Stimulated activated CD8-positive, alpha-beta memory T cell treated with anti-CD3 and anti-CD28 coated beads, Interleukin-4, amount 100 ng/mL, for 24 hours (primary cell): ENCODE measurements at regions not wholly inside any gene's neighbourhood (a gene's known extent, or its start where the extent isn't known, plus 50 kb on each side); places are given as distances from the start of the nearest gene placed in this dataset.

Source experiments
- DNase-seq: peaks from one replicate; pipeline ENCODE4 v3.0.0-alpha.2; 2020; ENCODE audit warnings: low read depth

DNA sequence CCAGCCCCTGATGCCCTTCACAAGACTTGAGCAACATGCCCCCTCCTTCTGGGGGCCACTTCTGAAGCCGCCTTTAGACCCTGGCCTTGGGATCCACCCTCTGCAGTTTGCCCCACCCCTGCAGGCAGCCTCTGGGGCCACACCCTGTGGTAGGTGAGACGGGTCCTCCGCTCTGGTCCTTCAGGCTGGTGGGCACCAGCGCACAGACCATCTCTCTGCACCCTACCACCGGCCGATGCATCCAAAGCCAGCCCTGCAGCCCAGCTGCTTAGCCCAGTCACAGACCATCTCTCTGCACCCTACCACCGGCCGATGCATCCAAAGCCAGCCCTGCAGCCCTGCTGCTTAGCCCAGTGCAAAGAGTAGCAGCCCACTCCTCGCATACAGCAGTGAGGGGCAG lies 159.3 kb upstream of the ECI2 start:
- DNase-seq: no peak

DNA sequence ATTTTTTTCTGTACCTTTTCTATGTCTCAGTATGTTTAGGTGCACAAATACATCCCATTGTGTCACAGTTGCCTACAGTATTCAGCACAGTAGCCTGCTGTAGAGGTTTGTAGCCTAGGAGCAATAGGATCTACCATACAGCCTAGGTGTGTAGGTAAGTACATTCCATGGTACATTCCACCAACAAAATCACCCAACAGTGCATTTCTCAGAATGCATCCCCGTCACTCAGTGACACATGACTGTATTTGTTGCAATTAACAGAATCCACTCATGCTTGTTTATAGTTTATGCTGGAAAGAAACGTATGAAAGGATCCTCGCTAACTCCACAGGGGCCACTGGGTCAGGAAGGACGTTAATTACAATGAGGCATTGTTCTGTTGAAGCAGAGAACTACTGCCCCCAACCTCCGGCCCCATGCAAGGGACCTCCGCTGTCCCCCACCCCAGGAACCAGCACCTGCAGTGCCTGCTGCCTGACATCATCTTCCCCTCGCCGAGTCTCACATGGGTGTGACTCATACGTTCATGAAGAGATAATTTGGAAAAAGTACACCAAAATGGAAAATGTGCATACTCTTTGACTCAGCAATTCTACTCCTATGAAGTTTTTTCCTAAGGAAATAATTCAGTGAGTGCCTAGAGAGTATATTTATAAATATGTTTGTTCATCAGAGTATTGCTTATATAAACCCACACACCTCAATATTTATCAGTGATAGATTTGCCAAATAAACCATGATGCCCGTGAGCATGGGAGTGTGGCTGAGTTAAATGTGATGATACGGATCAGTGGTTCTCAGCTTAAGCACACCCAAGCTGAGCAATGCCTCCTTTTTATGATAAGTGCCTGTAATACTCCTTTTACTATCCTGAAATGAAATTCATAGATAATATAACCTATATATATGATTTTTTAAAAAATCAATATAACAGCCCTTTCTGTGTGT lies 156.4 kb upstream of the ECI2 start:
- no peak for DNase-seq

DNA sequence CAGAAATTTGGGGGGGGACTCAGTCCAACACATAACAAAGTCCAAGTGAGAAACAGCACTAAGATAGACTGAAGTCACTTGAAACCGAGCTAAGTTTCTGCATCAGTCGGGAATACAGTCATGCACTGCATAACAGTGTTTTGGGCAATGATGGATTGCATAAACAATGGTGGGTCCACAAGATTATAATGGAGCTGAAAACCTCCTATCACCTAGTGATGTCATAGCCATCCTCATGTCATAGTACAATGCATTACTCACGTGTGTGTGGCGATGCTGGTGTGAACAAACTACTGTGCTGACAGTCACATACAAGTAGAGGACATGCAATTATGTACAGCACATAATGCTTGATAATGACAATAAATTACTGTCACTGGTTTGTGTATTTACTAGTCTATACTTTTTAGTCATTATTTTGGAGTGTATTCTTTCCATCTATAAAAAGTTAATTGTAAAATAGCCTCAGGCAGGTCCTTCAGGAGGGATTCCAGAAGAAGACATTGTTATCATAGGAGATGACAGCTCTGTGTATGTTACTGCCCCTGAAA lies 154.5 kb upstream of the ECI2 start:
- DNase-seq: no peak

DNA sequence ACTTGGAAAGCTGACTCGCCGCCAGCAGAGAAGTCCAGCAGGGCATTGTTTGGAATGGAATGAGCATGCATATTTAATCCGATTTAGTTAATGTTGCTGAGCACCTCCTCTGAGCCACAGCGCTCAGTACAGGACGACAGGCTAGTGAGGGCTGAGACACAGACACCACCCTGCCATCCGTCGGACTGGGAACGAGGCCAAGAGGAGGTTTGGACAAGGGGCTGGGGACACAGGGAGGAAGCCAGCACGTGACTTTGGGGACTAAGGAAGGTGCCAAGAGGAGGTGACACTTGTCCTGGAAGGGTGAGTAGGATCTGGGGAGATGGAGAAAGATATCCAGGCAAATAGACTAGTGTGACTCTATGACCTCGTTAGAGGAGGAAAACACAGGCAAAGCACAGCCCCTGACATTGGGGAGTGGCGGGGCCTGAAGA lies 152.5 kb upstream of the ECI2 start:
- no peak for DNase-seq

DNA sequence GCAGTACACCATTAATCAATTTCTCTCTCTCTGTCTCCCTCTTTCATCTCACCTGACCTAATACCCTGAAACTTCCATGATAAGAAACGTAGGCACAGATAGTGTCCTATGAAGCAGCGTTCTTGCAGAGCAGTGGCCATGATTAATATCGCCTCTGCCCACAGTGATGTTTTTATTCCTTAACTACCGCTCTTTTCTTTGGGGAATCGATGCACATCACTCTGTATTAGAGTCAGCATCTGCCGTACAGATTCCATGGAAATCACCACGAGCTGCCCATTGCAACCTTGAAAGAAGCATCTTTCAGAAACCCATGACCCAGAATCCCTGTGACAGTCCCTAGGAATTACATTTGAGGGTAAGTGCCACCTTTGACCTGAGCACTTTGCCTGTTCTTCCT lies 152.0 kb upstream of the ECI2 start:
- DNase-seq: no peak

DNA sequence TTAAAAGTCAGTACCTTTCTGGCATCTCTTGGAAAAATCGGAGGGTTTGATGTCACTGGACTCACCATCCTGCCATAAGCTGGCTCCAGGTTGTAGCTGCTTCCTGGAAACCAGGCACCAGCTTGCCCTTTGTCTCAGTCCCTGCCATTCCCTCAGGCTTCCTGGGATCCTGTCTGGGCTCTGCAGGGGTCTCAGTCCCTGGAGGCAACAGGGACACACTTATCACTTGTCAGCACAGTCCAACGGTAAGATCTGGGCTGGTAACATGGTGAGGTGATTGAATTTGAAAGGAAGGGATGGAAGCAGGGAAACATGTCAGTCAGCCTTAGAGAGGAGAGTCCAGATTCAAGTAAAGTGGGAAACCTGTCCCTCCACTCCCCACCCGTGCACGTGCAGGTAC lies 147.6 kb upstream of the ECI2 start:
- no peak for DNase-seq

DNA sequence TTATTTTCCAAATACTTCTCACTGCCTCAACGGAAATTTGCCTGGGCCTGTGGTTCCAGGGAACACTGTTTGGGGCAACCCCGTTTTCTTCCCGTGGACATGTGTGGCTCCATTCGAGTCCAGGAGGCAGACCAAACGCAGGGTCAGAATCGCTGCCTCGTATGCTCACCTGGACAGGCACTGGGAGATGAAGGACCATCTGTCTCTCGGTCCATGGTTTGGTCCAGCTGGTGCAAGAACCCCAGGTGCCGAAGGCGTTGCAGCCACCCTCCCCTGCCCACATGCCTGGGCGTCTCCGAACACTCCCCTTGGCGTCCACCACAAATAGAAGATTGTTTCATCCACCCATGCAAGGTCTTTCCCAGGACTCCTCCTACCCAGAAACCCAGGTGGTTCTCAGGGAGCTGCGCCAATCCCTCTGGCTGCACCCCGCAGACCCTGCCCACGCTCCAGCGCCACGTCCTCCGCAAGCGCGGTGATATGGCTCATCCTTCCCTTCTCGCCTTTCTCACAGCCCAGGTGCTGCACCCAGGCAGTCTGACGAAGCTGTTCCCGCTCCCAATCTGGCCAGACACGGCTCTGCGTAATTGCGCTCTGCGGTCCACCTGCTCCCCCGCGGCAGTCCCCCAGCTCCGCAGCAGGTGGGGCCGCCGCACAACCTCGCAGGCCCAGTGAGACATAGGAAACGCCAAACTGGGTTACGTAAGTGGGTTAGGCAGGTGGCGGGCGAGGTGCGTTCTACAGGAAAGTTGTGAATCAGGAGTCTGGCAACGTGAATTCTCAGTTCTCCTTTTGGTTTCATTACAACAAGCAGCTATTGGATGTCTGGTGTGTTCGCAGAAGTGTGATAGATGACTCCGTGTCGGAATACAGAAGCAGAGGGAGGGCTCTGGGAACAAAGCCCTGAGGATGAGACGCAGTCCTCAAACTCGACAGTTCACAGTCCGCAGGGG lies 146.2 kb upstream of the ECI2 start:
- no peak for DNase-seq

DNA sequence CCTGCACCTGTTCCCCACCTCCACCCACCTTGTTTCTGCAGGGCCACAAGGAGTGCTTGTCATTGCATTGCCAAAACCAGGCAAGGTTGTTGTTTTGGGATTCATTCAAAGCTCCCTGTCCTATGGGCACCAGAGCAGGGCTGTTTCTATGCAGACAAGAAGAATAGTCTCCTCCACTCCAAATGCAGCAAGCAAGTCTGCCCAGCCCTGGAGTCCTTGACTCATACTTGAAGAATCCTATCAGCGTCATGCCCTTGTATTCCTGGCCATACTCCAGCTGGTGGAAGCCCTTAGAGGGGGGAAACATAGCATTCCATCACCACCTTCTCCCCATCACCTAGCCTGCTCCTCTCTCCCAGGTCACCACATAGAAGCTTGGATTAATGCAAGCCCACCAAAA lies 145.3 kb upstream of the ECI2 start:
- no peak for DNase-seq

DNA sequence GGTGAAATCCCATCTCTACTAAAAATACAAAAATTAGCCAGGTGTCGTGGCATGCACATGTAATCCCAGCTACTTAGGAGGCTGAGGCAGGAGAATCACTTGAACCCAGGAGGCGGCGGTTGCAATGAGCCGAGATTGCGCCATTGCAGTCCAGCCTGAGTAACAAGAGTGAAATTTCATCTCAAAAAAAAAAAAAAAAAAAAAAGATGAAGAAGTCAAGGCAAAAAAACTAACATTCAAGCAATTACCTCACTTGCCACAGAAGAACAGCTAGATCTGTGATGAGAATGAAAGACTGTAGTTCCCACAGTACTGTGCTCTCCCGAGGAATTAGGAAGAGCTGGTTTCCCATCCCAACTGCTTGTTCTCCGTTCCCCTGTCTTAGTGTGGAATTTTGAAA lies 144.7 kb upstream of the ECI2 start:
- no peak for DNase-seq

DNA sequence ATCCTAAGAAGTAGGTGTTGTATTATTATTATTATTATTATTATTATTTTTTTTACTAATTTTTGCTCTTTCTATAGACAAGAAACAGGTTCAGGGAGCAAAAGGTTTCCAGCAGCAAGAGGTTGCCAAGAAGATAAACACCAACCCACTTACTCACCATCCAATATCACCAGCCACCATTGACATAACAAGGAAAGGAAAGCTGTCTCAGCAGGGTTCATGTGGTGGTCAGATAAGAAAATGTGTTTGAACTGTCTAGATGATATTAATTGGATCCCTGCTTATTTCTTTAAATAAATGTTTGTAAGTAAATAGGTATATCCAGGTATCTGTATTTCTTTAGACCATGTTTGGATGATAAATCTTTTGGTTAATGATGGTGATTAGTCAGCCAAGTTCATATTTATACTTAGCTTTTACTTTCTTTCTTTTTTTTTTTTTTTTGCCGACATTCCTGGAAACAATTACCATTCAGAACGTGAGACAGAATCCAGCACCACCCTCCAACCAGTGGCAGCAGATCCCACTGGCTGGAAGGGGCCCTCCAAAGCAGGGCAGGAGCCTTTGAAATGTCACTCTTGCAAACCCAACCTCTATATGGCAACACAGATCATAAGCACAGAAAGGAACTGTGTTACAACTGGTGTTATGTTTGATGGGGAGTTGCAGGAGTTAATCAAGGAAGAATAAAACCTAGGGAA lies 139.2 kb upstream of the ECI2 start:
- no peak for DNase-seq

DNA sequence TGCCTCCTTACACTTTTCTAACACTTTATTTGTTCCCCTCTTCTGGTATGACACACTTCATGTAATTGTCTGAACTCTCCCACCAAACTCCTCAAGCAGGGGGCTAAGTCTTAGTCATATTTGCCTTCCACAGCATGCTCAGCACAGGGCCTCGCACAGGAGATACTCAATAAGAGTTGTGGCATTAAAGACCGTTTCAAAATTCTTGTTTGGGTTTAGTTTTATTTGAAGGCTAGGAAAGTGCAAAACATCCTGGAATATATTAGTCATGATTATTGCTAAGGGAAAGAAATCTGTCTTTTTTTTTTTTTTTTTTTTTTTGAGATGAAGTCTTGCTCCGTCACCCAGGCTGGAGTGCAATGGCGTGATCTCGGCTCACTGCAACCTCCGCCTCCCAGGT lies 137.6 kb upstream of the ECI2 start:
- no peak for DNase-seq

DNA sequence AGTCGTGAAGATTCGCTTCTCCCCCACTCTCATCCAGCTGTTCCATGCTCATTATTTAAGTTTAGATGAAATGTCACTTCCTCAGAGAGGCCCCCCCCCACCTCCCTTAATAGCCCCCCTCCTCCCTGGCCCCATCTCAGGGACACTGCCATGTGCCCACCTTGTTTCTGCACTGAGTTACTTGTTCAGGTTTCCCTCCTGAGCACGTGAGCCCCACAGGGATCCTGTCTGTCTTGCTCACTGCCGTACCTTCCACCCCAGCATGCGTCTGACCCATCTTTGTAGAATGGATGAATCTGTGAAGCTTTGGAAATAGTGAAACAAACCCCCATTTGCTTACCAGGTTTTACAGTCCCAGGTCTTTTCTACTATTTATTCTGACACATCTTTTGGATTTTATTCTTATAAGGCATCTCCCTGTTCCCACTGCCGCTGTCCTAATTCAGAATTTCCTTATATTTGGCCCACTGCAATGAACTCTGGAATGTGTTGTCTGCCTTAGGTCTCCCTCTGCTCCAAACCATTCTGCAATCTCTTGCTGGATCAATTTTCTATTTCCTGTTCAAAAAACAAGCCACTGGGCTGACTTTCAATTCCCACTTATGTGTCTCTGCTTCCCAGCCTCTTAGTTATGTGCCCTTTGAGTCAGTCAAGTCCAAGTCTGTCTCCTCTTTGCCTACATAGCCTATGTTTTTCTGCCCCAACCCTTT lies 136.5 kb upstream of the ECI2 start:
- no peak for DNase-seq

DNA sequence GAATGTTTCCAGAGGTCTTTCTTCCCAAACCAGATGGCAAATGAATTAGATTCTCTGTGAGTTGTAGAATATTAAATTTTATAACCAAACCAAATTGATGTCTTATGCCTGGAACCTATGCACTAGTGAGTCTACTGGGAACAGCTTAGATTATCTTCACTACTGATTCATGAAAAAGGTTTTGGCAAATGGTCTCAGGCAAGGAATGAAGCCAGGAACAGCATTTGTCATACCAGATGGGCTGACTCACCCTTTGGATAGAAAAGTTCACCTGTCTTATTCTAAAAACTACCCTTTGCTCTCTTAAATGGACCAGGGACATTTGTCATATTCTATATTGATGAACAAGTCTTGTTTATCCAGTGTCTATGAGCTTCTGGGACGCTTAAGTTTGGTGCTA lies 135.4 kb upstream of the ECI2 start:
- no peak for DNase-seq

DNA sequence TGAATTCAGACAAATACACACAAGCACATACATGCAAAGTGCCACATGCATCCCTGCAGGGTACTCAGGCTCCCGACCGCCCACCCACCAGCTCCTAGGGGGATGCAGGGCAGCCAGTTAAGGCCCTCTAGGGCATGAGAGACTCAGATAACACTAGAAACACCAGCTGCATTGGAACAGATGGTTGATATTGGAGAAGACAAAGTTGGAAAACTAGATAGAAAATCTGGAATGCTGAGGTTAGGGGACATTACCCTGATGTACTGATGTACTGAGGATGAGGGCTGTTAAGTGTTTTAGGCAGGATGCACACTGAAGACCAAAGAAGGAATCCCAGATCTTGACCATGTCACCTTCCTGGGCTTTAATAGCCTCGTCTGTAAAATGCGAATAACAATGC lies 134.6 kb upstream of the ECI2 start:
- DNase-seq: no peak

DNA sequence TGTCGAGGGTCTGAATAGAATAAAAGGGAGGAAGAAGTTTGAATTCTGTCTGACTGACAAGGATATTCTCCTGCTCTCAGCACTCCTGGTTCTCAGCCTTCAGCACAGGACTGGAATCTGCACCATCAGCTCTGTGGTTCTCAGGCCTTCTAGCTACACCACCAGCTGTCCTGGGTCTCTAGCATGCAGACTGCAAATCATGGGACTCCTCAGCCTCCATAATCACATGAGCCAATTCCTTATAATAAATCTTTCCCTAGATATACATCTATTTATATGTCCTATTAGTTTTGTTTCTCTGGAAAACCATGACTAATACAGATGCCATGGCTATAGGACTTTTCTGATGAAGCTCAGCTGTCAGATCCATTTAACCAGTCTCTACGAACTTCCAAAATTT lies 132.8 kb upstream of the ECI2 start:
- no peak for DNase-seq

DNA sequence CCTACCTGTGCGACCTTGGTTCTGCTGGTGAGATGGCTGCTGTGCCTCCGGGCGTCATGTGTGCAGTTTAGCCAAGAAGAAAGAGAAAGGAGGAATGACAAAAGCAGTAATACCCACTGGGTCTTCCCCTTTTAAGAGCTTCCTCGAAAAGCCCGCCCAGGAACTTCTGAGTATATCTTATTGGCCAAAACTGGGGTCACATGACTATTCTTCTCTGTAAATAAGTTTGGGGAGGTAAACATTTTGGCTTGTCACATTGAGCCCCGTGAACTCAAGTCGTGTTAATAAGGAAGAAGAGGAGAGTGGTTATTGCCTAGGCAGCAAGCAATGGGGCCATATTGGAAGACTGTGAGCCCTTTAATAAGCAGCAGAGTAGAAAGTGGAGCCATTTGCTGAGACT lies 130.4 kb upstream of the ECI2 start:
- DNase-seq: no peak

DNA sequence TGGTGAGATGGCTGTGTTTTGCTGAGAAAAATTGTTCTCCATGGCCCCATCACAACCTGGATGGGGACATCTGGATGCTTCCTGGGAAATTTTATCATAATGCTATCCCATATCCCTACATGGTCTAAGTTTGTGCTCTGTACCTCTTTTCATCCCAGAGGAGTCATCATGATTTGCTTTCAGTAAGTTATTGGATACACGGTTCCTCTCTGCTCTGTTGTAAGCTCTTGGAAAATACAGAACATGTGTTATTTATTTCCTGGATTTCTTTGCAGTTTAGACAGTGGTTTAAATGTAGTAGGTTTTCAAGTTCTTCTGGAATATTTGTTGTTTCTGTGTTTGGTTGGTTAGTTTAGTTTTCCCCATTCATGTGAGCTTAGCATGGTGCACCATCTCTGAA lies 129.2 kb upstream of the ECI2 start:
- DNase-seq: no peak

DNA sequence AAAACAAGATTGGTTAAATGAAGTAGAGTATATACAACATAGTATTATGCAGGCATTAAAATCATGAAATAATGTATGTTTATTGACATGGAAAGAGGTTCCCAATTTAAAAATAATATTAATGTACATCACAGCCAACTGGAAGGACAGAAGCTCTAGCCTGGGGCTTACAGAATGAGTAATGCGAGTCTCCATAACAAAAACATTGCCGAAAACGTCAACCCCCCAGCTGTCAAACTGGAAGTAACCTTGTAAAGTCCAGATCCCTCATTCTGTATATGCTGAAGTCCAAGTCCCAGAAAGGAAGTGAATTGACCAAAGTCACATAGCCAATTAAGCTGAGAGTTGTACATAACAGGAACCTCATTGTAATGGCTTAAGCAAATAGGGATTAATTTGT lies 128.7 kb upstream of the ECI2 start:
- DNase-seq: no peak

DNA sequence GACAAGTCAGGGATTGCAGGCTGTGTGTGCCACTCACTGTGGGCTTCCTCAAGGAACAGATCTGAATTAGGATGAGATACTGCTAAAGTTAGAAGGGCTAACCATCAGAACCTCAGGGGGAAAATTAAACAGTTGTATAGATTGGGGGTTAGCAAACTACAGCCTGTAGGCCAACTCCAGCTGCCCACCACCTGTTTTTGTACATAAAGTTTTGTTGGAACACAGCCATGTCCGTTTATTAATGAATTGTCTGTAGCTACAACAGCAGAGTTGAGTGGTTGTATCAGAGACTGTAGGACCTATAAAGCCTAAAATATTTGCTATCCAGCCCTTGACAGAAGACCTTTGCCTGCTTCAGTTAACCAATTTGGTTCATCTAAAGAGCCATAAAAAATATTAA lies 127.2 kb upstream of the ECI2 start:
- DNase-seq: no peak

DNA sequence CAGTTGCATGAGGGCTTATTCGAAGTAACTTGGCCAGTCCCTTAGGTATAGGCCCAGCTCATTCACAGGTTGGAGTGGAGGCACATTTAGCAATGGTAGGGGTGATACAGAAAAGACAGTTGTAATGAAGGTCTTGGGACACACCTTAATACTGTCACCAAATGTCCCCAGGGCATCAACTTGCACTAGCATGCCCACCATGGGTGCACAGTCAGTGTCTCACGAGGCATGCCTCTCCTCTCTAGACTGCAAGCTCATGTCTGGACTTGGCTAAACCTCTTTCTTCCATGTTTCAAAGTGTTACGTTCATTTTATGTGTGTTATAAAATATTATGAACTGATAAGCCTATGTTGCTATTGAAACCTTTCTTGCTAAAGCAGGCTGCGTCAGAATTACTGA lies 124.0 kb upstream of the ECI2 start:
- no peak for DNase-seq

DNA sequence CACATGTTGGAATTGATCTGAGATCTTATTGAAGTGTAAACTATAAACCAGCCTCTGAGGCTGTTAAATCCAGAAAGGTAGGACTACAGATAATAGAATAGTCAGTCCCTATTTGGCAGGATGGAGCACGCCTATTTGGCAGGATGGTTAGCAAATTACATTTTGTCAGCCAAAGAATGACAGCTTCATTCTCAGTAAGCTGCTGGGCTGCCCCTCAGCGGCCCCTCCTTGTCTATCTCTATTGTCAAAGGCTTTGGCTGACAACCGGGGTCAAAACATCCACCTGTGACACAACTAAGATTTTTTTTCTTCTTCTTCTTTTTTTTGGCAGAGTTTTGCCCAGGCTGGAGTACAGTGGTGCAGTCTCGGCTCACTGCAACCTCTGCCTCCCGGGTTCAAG lies 123.4 kb upstream of the ECI2 start:
- DNase-seq: no peak

DNA sequence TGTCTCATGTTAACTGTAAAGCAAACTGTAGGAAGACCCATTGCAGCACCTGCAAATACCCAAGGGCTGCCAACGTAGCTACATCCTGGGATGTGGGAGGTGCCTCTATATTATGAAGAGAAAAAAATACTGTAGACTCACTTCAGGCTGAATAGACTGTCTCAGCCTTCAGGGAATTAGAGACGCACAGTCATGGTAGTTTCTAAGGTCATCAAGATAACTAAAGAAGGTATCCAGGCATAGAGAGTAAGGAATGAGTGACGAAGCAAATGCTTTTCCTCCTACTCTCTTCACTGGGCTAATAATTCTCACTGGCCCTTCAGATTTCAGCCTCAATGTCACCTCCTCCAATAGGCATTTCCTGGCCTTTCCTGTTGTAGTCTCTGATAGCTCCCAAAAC lies 121.6 kb upstream of the ECI2 start:
- no peak for DNase-seq
